ENCODE measurements at regions not wholly inside any gene's neighbourhood (a gene's known extent, or its start where the extent isn't known, plus 50 kb on each side); places are given as distances from the start of the nearest gene placed in this dataset.
A peak's percentile ranks its signal among the peaks of the same experiment; 100 is the strongest.

- no peak for TF ChIP-seq CTCF (IDR thresholded peaks at IDR 0.05; ENCODE audit: insufficient read depth, low read length, severe bottlenecking)
- Histone ChIP-seq H3K4me3 (ENCODE audit: low read depth, low read length) (no peak overlapping the region), H3K27me3 (ENCODE audit: control insufficient read depth, insufficient read depth, low read length) (no peaks in the 10 kb centered on the region), H3K36me3 (ENCODE audit: control insufficient read depth, insufficient read depth, low read length) (no peaks in the 10 kb centered on the region)
- no peak for FAIRE-seq
- DNase-seq (ENCODE audit: low read depth) = no peak
Measured at GRCh38 chr13:104357672-104358354, 1291.6 kb upstream of the SLC10A2 start.

- no peak for TF ChIP-seq CTCF (IDR thresholded peaks at IDR 0.05; ENCODE audit: insufficient read depth, low read length, severe bottlenecking)
- no peak for FAIRE-seq
Measured at GRCh38 chr13:104357174-104357573, 1291.0 kb upstream of the SLC10A2 start.

GRCh38 chr13:104355041-104355670 is 1288.9 kb upstream of the SLC10A2 start:
- H3K4me3 ChIP-seq (ENCODE audit: low read depth, low read length) = no peak overlapping the region
- no peaks in the 10 kb centered on the region for H3K36me3 ChIP-seq (ENCODE audit: control insufficient read depth, insufficient read depth, low read length)
- H3K27me3 ChIP-seq (ENCODE audit: control insufficient read depth, insufficient read depth, low read length) = no peaks in the 10 kb centered on the region
- TF ChIP-seq CTCF (IDR thresholded peaks at IDR 0.05; ENCODE audit: insufficient read depth, low read length, severe bottlenecking) = no peak
- FAIRE-seq (no peak), DNase-seq (ENCODE audit: low read depth) (no peak)

More at GRCh38 chr13:104357174-104357573, 1291.0 kb upstream of the SLC10A2 start:
- Histone ChIP-seq H3K27me3 (ENCODE audit: control insufficient read depth, insufficient read depth, low read length) (no peaks in the 10 kb centered on the region), H3K36me3 (ENCODE audit: control insufficient read depth, insufficient read depth, low read length) (no peaks in the 10 kb centered on the region), H3K4me3 (ENCODE audit: low read depth, low read length) (no peak overlapping the region)
- no peak for DNase-seq (ENCODE audit: low read depth)

- H3K4me3 ChIP-seq (ENCODE audit: low read depth, low read length) = no peak overlapping the region
- DNase-seq (ENCODE audit: low read depth) (peak; percentile 54), FAIRE-seq (no peak)
- no peaks in the 10 kb centered on the region for H3K27me3 ChIP-seq (ENCODE audit: control insufficient read depth, insufficient read depth, low read length)
- no peak for TF ChIP-seq CTCF (IDR thresholded peaks at IDR 0.05; ENCODE audit: insufficient read depth, low read length, severe bottlenecking)
- no peaks in the 10 kb centered on the region for H3K36me3 ChIP-seq (ENCODE audit: control insufficient read depth, insufficient read depth, low read length)
Measured at GRCh38 chr13:104327211-104327610, 1261.0 kb upstream of the SLC10A2 start.

DNA sequence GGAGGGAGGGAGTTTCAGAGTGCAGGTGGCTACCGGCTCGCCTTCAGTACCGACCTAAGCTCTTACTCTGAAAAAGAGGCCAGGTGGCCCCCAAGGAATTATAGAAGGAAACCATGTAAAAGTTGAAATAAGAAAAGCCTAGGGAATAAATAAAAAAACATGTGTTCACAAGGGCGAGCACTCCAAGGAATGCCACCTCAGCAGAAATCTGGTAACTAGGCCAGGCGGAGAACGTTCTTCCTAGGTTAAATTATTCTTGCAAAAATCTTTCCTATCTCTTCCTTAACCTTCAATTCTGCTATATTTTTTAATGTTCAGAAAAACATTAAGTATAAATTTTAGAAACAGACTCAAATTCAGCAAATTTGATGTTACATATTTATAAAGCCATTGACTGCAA is 1260.3 kb upstream of the SLC10A2 start:
- no peaks in the 10 kb centered on the region for H3K36me3 ChIP-seq (ENCODE audit: control insufficient read depth, insufficient read depth, low read length)
- no peaks in the 10 kb centered on the region for H3K27me3 ChIP-seq (ENCODE audit: control insufficient read depth, insufficient read depth, low read length)
- no peak overlapping the region for H3K4me3 ChIP-seq (ENCODE audit: low read depth, low read length)
- no peak for FAIRE-seq
- TF ChIP-seq CTCF (IDR thresholded peaks at IDR 0.05; ENCODE audit: insufficient read depth, low read length, severe bottlenecking) = no peak
- no peak for DNase-seq (ENCODE audit: low read depth)
